ENCODE measurements at regions not wholly inside any gene's neighbourhood (a gene's known extent, or its start where the extent isn't known, plus 50 kb on each side); places are given as distances from the start of the nearest gene placed in this dataset.

- 89% methylated on average over 1 of the region's 3 CpGs for WGBS
Observed at GRCh38 chrX:5829469-5829868, 399.2 kb downstream of the NLGN4X start.

DNA sequence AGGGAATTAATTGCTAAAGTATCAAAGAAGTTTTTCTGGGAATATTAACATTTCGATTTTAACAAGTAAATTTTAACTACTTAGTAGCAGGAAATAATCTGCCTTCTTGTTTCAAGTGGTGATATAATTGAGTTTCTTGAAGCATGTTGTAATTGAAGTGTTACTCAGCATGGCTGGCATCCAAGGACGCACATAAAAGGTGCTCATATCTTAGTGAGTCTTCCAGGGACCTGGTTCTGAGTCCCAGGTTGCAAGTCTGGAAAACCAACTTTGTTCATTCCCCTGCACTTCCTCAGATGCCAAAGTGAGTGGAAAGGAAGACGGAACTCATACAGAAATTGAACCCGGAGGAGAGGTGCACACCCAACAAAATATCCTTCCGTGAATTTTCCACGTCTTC lies 399.6 kb downstream of the NLGN4X start:
- Histone ChIP-seq H2BK12ac (ENCODE audit: low read length in 2 of 2) (no peak overlapping the region), H3K18ac (ENCODE audit: low read depth in 1 of 2, low read length in 2 of 2) (no peak overlapping the region), H3K9me3 (ENCODE audit: control insufficient read depth, low read length) (peaks cover 4% of the 10 kb centered on the region), H3K36me3 (ENCODE audit: control insufficient read depth in 1 of 2, insufficient read depth in 2 of 2, low read depth in 1 of 2, low read length in 2 of 2) (no peaks in the 10 kb centered on the region), H3K79me1 (replicated peaks; ENCODE audit: low read length, poor library complexity, severe bottlenecking) (no peaks in the 10 kb centered on the region), H2BK120ac (ENCODE audit: low read depth, low read length) (no peak overlapping the region), H3K23ac (ENCODE audit: low read length in 2 of 2) (no peak overlapping the region), H3K27ac (ENCODE audit: low read length, poor library complexity, severe bottlenecking) (no peak overlapping the region), H2BK15ac (ENCODE audit: low read depth, poor library complexity, severe bottlenecking) (no peak overlapping the region), H3K4me2 (ENCODE audit: low read length, poor library complexity, severe bottlenecking) (no peak overlapping the region), H3K4me1 (ENCODE audit: control insufficient read depth, insufficient read depth, low read depth, low read length) (no peaks in the 10 kb centered on the region), H3K4ac (ENCODE audit: low read depth in 1 of 2, low read length in 2 of 2) (no peak overlapping the region), H3K4me3 (ENCODE audit: insufficient read depth in 1 of 2, low read depth in 1 of 2, low read length in 2 of 2) (no peak overlapping the region), H4K8ac (ENCODE audit: low read length) (no peak overlapping the region), H3K14ac (ENCODE audit: low read length in 2 of 2) (no peak overlapping the region), H3K9ac (ENCODE audit: low read length) (no peak overlapping the region), H3K27me3 (ENCODE audit: control insufficient read depth in 1 of 2, insufficient read depth in 1 of 2, low read length in 2 of 2) (no peaks in the 10 kb centered on the region), H4K91ac (ENCODE audit: low read length) (no peak overlapping the region), H2AK5ac (ENCODE audit: low read length, severe bottlenecking) (no peak overlapping the region), H2BK5ac (ENCODE audit: low read depth, low read length, poor library complexity, severe bottlenecking) (no peak overlapping the region), H2AFZ (ENCODE audit: low read depth, low read length) (no peak overlapping the region)
- DNase-seq, result no peak
- 91% methylated on average over 5 of the region's 6 CpGs for WGBS

More at GRCh38 chrX:5829469-5829868, 399.2 kb downstream of the NLGN4X start:
- Histone ChIP-seq H3K23ac (ENCODE audit: low read length in 2 of 2) (no peak overlapping the region), H3K27me3 (ENCODE audit: control insufficient read depth in 1 of 2, insufficient read depth in 1 of 2, low read length in 2 of 2) (no peaks in the 10 kb centered on the region), H3K4me3 (ENCODE audit: insufficient read depth in 1 of 2, low read depth in 1 of 2, low read length in 2 of 2) (no peak overlapping the region), H2BK120ac (ENCODE audit: low read depth, low read length) (no peak overlapping the region), H2BK5ac (ENCODE audit: low read depth, low read length, poor library complexity, severe bottlenecking) (no peak overlapping the region), H3K4me2 (ENCODE audit: low read length, poor library complexity, severe bottlenecking) (no peak overlapping the region), H3K4me1 (ENCODE audit: control insufficient read depth, insufficient read depth, low read depth, low read length) (no peaks in the 10 kb centered on the region), H2AFZ (ENCODE audit: low read depth, low read length) (no peak overlapping the region), H2BK15ac (ENCODE audit: low read depth, poor library complexity, severe bottlenecking) (no peak overlapping the region), H3K36me3 (ENCODE audit: control insufficient read depth in 1 of 2, insufficient read depth in 2 of 2, low read depth in 1 of 2, low read length in 2 of 2) (no peaks in the 10 kb centered on the region), H3K9ac (ENCODE audit: low read length) (no peak overlapping the region), H2AK5ac (ENCODE audit: low read length, severe bottlenecking) (no peak overlapping the region), H3K14ac (ENCODE audit: low read length in 2 of 2) (no peak overlapping the region), H4K91ac (ENCODE audit: low read length) (no peak overlapping the region), H3K79me1 (replicated peaks; ENCODE audit: low read length, poor library complexity, severe bottlenecking) (no peaks in the 10 kb centered on the region), H3K4ac (ENCODE audit: low read depth in 1 of 2, low read length in 2 of 2) (no peak overlapping the region), H4K8ac (ENCODE audit: low read length) (no peak overlapping the region), H3K9me3 (ENCODE audit: control insufficient read depth, low read length) (peaks cover 4% of the 10 kb centered on the region), H2BK12ac (ENCODE audit: low read length in 2 of 2) (no peak overlapping the region), H3K27ac (ENCODE audit: low read length, poor library complexity, severe bottlenecking) (no peak overlapping the region), H3K18ac (ENCODE audit: low read depth in 1 of 2, low read length in 2 of 2) (no peak overlapping the region)
- DNase-seq, result no peak

DNA sequence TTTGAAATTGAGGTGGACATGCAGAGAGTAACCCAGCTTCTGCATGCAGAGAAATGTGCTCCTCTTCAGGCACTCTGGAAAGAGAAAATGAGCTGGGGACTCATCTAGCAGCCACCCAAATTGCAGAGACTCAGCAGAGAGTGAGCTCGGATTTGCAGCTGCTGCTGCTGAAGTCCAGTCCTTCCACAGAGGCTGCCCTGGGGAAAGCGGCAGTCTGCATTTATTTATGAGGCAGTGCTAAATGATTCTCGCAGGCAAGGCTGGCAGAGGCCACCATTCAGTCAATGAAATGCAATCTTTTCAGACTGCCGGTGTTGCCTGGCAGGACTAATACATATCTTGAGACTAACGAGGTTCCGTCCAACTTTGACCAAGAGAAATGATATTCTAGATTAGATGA lies 404.8 kb downstream of the NLGN4X start:
- Histone ChIP-seq H4K8ac (ENCODE audit: low read length) (no peak overlapping the region), H2AFZ (ENCODE audit: low read depth, low read length) (no peak overlapping the region), H3K23ac (ENCODE audit: low read length in 2 of 2) (no peak overlapping the region), H3K9me3 (ENCODE audit: control insufficient read depth, low read length) (peaks cover 3% of the 10 kb centered on the region), H4K91ac (ENCODE audit: low read length) (no peak overlapping the region), H2AK5ac (ENCODE audit: low read length, severe bottlenecking) (no peak overlapping the region), H2BK15ac (ENCODE audit: low read depth, poor library complexity, severe bottlenecking) (no peak overlapping the region), H2BK12ac (ENCODE audit: low read length in 2 of 2) (no peak overlapping the region), H3K14ac (ENCODE audit: low read length in 2 of 2) (no peak overlapping the region), H3K4me2 (ENCODE audit: low read length, poor library complexity, severe bottlenecking) (no peak overlapping the region), H3K27me3 (ENCODE audit: control insufficient read depth in 1 of 2, insufficient read depth in 1 of 2, low read length in 2 of 2) (no peaks in the 10 kb centered on the region), H3K27ac (ENCODE audit: low read length, poor library complexity, severe bottlenecking) (no peak overlapping the region), H3K18ac (ENCODE audit: low read depth in 1 of 2, low read length in 2 of 2) (no peak overlapping the region), H3K79me1 (replicated peaks; ENCODE audit: low read length, poor library complexity, severe bottlenecking) (no peaks in the 10 kb centered on the region), H3K4me1 (ENCODE audit: control insufficient read depth, insufficient read depth, low read depth, low read length) (no peaks in the 10 kb centered on the region), H3K4me3 (ENCODE audit: insufficient read depth in 1 of 2, low read depth in 1 of 2, low read length in 2 of 2) (no peak overlapping the region), H2BK5ac (ENCODE audit: low read depth, low read length, poor library complexity, severe bottlenecking) (no peak overlapping the region), H3K9ac (ENCODE audit: low read length) (no peak overlapping the region), H2BK120ac (ENCODE audit: low read depth, low read length) (no peak overlapping the region), H3K36me3 (ENCODE audit: control insufficient read depth in 1 of 2, insufficient read depth in 2 of 2, low read depth in 1 of 2, low read length in 2 of 2) (no peaks in the 10 kb centered on the region), H3K4ac (ENCODE audit: low read depth in 1 of 2, low read length in 2 of 2) (no peak overlapping the region)
- no peak for DNase-seq
- 64% methylated on average over 6 of the region's 6 CpGs for WGBS

GRCh38 chrX:5810636-5811035 lies 418.0 kb downstream of the NLGN4X start:
- Histone ChIP-seq H2BK5ac (ENCODE audit: low read depth, low read length, poor library complexity, severe bottlenecking) (no peak overlapping the region), H3K14ac (ENCODE audit: low read length in 2 of 2) (no peak overlapping the region), H2BK12ac (ENCODE audit: low read length in 2 of 2) (no peak overlapping the region), H3K4ac (ENCODE audit: low read depth in 1 of 2, low read length in 2 of 2) (no peak overlapping the region), H3K23ac (ENCODE audit: low read length in 2 of 2) (no peak overlapping the region), H3K18ac (ENCODE audit: low read depth in 1 of 2, low read length in 2 of 2) (no peak overlapping the region), H4K91ac (ENCODE audit: low read length) (no peak overlapping the region), H2BK120ac (ENCODE audit: low read depth, low read length) (no peak overlapping the region), H3K79me1 (replicated peaks; ENCODE audit: low read length, poor library complexity, severe bottlenecking) (no peaks in the 10 kb centered on the region), H2AK5ac (ENCODE audit: low read length, severe bottlenecking) (no peak overlapping the region), H3K27me3 (ENCODE audit: control insufficient read depth in 1 of 2, insufficient read depth in 1 of 2, low read length in 2 of 2) (no peaks in the 10 kb centered on the region), H2AFZ (ENCODE audit: low read depth, low read length) (no peak overlapping the region), H3K27ac (ENCODE audit: low read length, poor library complexity, severe bottlenecking) (no peak overlapping the region), H3K4me1 (ENCODE audit: control insufficient read depth, insufficient read depth, low read depth, low read length) (no peaks in the 10 kb centered on the region), H2BK15ac (ENCODE audit: low read depth, poor library complexity, severe bottlenecking) (no peak overlapping the region), H4K8ac (ENCODE audit: low read length) (no peak overlapping the region), H3K9me3 (ENCODE audit: control insufficient read depth, low read length) (peaks cover 10% of the 10 kb centered on the region), H3K9ac (ENCODE audit: low read length) (no peak overlapping the region), H3K4me2 (ENCODE audit: low read length, poor library complexity, severe bottlenecking) (no peak overlapping the region), H3K36me3 (ENCODE audit: control insufficient read depth in 1 of 2, insufficient read depth in 2 of 2, low read depth in 1 of 2, low read length in 2 of 2) (no peaks in the 10 kb centered on the region), H3K4me3 (ENCODE audit: insufficient read depth in 1 of 2, low read depth in 1 of 2, low read length in 2 of 2) (no peak overlapping the region)
- peak; percentile 4 for DNase-seq
- WGBS, result 29% methylated on average over 3 of the region's 8 CpGs

Data from mesenchymal stem cell (in vitro differentiated cells and primary cell).